ENCODE measurements at regions not wholly inside any gene's neighbourhood (a gene's known extent, or its start where the extent isn't known, plus 50 kb on each side); places are given as distances from the start of the nearest gene placed in this dataset.
"Not testable (repeated sequence)": the region's sequence is repeated elsewhere in the genome, so short reads cannot be mapped to it uniquely, and the experiment has no call there.

GRCh38 chr9:714675-715074 lies 126.8 kb upstream of the DMRT1 start:
- no peak for DNase-seq (ENCODE audit: low spot score)

DNA sequence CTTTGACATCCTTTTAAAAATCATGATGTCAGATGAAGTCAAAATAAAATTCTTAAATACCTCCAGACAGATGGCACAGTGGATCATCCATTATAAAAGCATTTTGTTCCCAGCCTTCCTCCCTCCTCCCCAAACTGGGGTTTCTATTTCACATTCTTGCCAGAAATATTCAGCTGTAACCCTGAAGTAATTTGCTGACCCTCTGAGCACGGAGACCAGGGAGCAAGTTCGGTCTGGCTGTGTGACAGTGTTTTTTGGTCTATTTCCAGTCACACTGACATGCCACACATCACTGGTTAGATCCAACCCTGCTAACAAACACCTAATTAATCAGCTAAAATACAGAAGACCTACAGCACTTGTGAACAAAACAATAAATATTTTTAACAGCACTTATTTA lies 126.2 kb upstream of the DMRT1 start:
- DNase-seq (ENCODE audit: low spot score): no peak

- no peak for DNase-seq (ENCODE audit: low spot score)
These were observed 125.6 kb upstream of the DMRT1 start for GRCh38 chr9:715743-716400.

DNA sequence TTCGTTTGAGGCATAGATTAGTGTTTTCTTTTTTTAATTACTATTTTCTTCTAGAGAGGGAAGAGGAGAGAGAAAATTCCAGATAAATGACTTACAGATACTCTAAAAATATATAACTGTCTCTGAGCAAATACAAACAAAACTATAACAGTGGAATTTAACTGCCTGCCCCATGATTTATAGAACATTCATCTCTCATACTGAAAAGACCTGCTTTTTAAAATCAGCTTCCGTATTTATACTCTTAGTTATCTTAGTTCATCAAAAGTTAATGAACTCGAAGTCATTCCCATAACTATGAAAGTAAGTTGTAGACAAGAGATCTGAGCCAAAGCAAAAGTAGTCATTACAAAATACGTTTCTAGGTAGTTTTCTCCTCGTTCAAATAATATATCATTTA lies 123.8 kb upstream of the DMRT1 start:
- no peak for DNase-seq (ENCODE audit: low spot score)

- no peak for DNase-seq (ENCODE audit: low spot score)
These were observed 121.1 kb upstream of the DMRT1 start for GRCh38 chr9:720239-720881.

DNA sequence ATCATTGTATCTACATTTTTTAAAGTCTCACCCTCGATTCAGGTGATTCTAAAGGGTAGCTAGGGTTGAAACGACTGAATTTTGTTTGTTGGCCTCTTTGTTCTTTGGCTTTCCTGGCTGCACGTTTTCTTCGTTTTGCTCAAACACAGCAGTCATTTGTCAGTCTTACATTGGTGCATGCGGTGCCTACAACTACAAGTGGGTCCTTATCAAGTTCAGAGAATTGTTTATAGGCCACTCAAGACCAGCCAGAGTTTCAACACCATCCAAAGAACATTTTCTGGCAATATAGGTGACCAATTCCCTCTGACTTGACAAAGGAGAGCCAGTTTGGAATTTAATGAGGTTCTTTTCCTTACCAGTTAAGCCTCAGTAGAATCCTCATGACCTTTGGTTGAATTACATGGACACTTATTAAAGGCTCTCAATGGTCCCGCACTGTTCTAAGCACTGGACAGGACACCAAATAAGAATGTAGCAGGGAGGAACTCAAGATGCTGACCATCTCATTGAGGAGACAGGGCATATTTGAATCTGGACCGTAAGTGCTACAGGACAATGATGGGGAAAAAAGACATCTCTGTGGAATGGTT lies 119.0 kb upstream of the DMRT1 start:
- DNase-seq (ENCODE audit: low spot score): no peak

DNA sequence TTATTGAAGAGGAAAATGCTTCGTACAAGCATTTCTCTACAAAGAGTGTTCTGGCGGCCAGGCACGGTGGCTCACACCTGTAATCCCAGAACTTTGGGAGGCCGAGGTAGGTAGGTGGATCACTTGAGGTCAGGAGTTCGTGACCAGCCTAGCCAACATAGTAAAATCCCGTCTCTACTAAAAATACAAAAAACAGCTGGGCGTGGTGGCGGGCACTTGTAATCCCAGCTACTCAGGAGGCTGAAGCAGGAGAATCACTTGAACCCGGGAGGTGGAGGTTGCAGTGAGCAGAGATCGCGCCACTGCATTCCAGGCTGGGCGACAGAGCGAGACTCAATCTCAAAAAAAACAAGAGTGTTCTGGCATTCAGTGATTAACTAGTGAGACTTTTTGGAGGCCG lies 117.0 kb upstream of the DMRT1 start:
- not testable (repeated sequence) for DNase-seq (ENCODE audit: low spot score)

- DNase-seq (ENCODE audit: low spot score): no peak
These were observed 115.5 kb upstream of the DMRT1 start for GRCh38 chr9:726005-726404.

GRCh38 chr9:727767-728166 lies 113.7 kb upstream of the DMRT1 start:
- no peak for DNase-seq (ENCODE audit: low spot score)

DNA sequence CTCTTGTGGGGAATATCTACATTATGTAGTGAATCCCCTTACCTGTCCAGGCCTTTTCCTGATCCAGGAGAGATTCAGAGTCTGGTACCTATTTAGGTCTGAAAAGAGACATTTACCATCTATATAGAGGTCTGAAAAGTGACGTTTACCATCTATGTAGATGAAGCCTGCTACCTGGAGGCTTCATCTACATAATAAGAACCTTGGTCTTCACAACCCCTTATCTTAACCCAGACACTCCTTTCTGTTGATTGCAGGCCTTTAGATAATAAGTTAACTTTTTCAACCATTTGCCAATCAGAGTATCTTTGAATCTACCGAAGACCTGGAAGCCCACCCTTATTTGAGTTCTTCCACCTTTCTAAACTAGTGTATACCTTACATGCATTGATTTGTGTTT lies 113.0 kb upstream of the DMRT1 start:
- no peak for DNase-seq (ENCODE audit: low spot score)

DNA sequence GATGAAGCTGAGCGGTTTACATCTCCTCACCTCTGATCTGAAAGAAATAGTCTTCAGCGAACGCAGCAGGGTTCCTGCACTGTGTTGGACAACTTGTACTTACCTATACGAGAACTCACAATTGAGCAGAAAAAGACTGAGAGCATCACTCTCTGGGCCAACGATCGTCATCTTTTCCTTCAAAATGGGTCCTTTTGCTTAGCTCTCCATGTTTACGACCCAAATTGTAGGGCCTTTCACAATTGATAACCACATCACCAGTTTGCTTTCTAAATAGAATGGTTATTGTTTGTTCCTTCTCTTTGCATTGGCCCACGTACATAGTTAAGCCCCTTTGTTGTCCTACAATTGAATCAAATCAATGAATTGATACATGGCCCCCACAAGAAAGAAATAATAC lies 110.0 kb upstream of the DMRT1 start:
- DNase-seq (ENCODE audit: low spot score): no peak

GRCh38 chr9:734831-735511 lies 106.5 kb upstream of the DMRT1 start:
- no peak for DNase-seq (ENCODE audit: low spot score)

DNA sequence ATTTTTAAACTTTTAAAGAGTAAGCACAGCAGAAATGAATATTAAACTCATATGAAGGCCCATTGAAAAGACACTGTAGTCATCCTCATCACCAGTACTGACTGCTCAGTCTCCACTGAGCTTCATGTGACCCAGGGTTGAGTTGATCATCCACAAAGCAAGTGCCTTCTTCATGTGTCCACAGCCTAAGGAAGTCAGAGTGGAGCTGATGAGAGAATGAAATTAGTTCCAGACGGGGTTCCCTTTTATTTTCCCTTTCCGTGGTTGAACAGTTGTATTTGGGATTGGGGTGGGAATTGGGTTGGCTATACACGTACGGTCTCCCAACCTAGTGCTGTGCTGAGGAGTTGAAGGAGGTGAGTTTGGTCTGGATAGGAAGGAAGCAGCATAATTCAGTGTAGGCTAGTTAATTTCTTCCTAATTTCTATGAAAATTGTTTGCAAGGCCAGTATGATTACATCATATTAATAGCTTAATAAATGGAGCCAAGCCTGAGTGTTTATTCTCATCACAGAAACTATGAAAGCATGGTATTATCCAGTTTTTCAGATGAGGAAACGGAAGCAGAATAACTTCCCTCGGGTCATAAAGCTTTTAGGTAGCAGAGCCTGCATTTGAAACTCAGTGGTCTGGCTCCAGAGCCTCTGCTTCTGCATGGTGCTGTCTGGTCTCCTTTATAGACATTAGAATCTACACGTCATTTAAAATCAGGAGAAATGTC lies 103.9 kb upstream of the DMRT1 start:
- no peak for DNase-seq (ENCODE audit: low spot score)

- DNase-seq (ENCODE audit: low spot score): no peak
These were observed 103.1 kb upstream of the DMRT1 start for GRCh38 chr9:738209-738915.

GRCh38 chr9:739362-739761 lies 102.1 kb upstream of the DMRT1 start:
- DNase-seq (ENCODE audit: low spot score): no peak

- DNase-seq (ENCODE audit: low spot score): no peak
These were observed 101.3 kb upstream of the DMRT1 start for GRCh38 chr9:740221-740620.

- no peak for DNase-seq (ENCODE audit: low spot score)
These were observed 99.4 kb upstream of the DMRT1 start for GRCh38 chr9:742104-742503.

DNA sequence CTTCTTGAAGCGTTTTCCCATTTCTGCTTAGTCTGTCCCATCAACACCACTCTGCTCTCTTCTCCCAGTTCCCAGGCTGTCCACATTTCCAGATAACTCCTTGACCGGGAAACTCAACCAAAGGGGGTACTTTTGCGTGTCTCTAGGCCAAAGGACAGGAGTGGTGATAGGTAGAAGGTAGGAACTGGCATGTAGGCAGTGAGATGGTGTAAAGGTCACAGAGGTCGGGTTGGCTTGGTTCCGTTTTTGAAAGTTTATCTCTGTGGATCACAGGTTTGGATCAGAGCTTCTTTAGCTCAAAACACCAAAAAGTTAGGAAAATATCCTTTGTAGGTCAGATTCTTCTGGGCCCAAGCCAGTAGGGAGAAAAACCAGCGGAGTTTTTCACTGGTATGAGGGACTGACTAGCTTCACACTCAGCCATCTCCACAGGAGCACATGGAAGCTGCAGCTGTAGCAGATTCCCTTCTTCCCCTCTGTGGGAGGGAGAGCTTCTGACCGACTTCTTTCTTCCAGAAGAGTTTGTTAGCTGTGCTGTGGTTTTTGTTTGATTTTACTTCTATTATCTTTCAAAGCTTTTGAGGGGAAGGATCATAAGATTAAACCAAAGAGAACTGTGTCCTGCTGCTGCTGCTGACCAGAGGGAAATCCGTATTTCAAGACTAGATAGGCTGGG lies 98.4 kb upstream of the DMRT1 start:
- no peak for DNase-seq (ENCODE audit: low spot score)

DNA sequence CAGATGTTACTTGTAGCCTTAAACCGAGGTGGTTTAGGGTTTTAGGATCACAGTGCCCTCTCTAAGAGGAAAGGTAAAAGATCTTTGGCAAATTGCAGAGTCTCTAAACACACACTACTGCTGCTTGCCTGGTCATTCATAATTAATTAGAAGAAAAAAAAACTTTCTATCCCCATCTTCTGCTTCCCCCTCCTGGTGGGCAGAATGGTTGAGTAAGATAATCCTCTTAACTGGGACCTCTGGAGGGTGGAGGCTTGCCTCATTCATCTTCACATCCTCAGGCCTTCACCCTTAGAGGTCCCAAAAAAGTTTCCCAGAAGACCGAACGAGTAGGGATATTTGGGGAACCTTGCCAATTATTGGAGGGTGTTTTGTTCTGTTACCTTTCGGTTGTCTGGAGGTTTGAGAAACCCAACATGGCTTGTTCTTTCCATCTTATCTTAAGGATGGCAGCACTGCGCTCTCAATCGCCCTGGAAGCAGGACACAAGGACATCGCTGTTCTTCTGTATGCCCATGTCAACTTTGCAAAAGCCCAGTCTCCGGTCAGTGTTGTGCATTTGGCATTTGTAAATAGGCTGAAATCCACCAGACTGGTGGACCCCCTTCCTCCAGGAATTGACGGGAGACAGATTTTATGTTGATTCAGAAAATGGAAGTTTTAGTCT lies 97.3 kb upstream of the DMRT1 start:
- no peak for DNase-seq (ENCODE audit: low spot score)

DNA sequence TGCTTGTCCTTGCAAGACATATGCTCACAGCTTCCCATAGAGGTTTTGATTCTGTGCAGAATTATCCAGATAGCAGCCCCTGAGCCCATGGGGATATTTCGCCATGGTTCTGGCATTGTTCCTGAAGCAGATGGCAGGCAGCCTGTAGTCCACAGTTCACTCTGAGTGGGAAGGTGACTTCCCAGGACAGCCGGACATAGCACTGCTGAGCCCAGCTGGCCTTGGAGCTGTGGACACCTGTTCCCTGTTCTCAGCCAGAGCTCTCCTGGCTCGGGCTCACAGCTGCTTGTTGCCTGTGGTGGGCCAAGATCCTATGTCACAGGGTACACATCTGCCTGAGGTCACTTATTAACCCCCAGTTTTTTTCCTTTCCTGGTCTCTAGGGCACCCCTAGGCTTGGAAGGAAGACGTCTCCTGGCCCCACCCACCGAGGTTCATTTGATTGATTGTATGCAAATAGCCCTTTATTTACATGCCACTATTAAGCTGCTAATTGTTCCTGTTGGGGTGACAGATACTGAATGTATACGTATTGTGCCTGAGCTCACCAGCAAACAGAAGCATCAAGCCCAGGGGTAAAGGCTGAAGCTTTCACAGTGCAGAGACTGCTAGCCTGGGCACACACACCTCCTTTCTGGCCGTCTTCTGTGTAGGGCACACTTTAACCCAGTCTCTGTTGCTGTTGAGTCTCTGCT lies 96.6 kb upstream of the DMRT1 start:
- no peak for DNase-seq (ENCODE audit: low spot score)
